A549 (cell line): ENCODE measurements at regions not wholly inside any gene's neighbourhood (a gene's known extent, or its start where the extent isn't known, plus 50 kb on each side); places are given as distances from the start of the nearest gene placed in this dataset.

Experiments used
- ATAC-seq, 2 experiments: fragments of 200-7000 bp in 1 of 2; fragments of >200 bp in 1 of 2; cut with Nextera tagmentation in 1 of 2; cut with Tn5 transposase in 1 of 2; 3 replicates each; pipeline versions ENCODE4 v1.8.0 to v1.9.1; 2018 to 2020; ENCODE audit warnings: mild to moderate bottlenecking in 1 of 2, moderate library complexity in 1 of 2
- CTCF ChIA-PET: fragments of 300-600 bp; sonication (Branson Sonifier 250); formaldehyde crosslinking; extraction: SDS; loops from one replicate; lab custom pipeline; 2021; ENCODE audit warnings: antibody characterized with exemption, inconsistent platforms; lab: Yijun Ruan, JAX
- POLR2A ChIA-PET: fragments of 350-600 bp; formaldehyde crosslinking; extraction: SDS; loops from one replicate; lab custom pipeline; 2021; ENCODE audit warnings: antibody characterized with exemption, inconsistent platforms; lab: Yijun Ruan, JAX
- DNase-seq, 2 experiments: peaks; one replicate each; pipeline versions ENCODE4 v3.0.0 to v3.0.0-alpha.2; 2011 to 2016; ENCODE audit warnings: low read depth in 1 of 2, low spot score in 1 of 2
- FAIRE-seq: peaks from 2 replicates; lab custom pipeline; 2011; peaks lifted over from hg19 to GRCh38; lab: Jason Lieb, UNC
- H3K27ac ChIP-seq, 2 experiments: fragments of >200 bp; sonication (Bioruptor Twin); formaldehyde crosslinking; 3 replicates each; pipeline ENCODE4 v1.5.1; 2016 to 2017
- H3K4me1 ChIP-seq: fragments of >200 bp; sonication (Bioruptor Twin); formaldehyde crosslinking; 3 replicates; pipeline ENCODE4 v1.6.1; 2016
- H3K4me2 ChIP-seq: fragments of >200 bp; sonication (Bioruptor Twin); formaldehyde crosslinking; 3 replicates; pipeline ENCODE4 v1.6.1; 2016
- H3K4me3 ChIP-seq: fragments of >200 bp; sonication (Bioruptor Twin); formaldehyde crosslinking; 3 replicates; pipeline ENCODE4 v1.5.1; 2016
- H3K9me3 ChIP-seq: fragments of >200 bp; sonication (Bioruptor Twin); formaldehyde crosslinking; 3 replicates; pipeline ENCODE4 v1.6.1; 2016
- EHMT2 ChIP-seq: fragments of 200-600 bp; sonication (generic); IDR thresholded peaks from 2 replicates; pipeline ENCODE4 v1.6.1; 2016; ENCODE audit warnings: antibody characterized with exemption, low read depth, mild to moderate bottlenecking, moderate library complexity
- ELK1 ChIP-seq: fragments of 150-350 bp; IDR thresholded peaks from 2 replicates; pipeline ENCODE4 v1.6.1; 2014; ENCODE audit warnings: low read depth, mild to moderate bottlenecking, low read length
- ESRRA ChIP-seq: fragments of 150-350 bp; IDR thresholded peaks from 2 replicates; pipeline ENCODE4 v1.6.1; 2014; ENCODE audit warnings: mild to moderate bottlenecking, low read length, borderline replicate concordance
- FOXS1 ChIP-seq: fragments of 250-450 bp; sonication (Bioruptor Pico); IDR thresholded peaks from 2 replicates; pipeline ENCODE4 v1.5.0; 2020; ENCODE audit warnings: mild to moderate bottlenecking, moderate library complexity
- GATA3 ChIP-seq: IDR thresholded peaks from 2 replicates; pipeline ENCODE4 v1.6.1; 2012; ENCODE audit warnings: borderline replicate concordance
- HDAC2 ChIP-seq: fragments of 200-600 bp; sonication (generic); IDR thresholded peaks from 2 replicates; pipeline ENCODE4 v1.6.1; 2016
- HOXA7 ChIP-seq: fragments of 250-450 bp; sonication (Bioruptor Pico); IDR thresholded peaks from 2 replicates; pipeline ENCODE4 v1.5.0; 2020; ENCODE audit warnings: mild to moderate bottlenecking, moderate library complexity
- HOXB5 ChIP-seq: fragments of 250-450 bp; sonication (Bioruptor Pico); IDR thresholded peaks from 2 replicates; pipeline ENCODE4 v1.5.0; 2020; ENCODE audit warnings: mild to moderate bottlenecking, moderate library complexity
- JUN ChIP-seq, 2 experiments: fragments of >200 bp; sonication (Bioruptor Twin); formaldehyde crosslinking; IDR thresholded peaks; 2 replicates in 1 of 2; 3 replicates in 1 of 2; pipeline ENCODE4 v1.6.1; 2016 to 2017
- KDM1A ChIP-seq: fragments of 200-600 bp; sonication (generic); IDR thresholded peaks from 2 replicates; pipeline ENCODE4 v1.6.1; 2016; ENCODE audit warnings: low read depth, mild to moderate bottlenecking
- KDM5A ChIP-seq: fragments of 200-600 bp; sonication (generic); IDR thresholded peaks from 2 replicates; pipeline ENCODE4 v1.6.1; 2016; ENCODE audit warnings: antibody characterized with exemption, mild to moderate bottlenecking
- MAX ChIP-seq: IDR thresholded peaks from 2 replicates; pipeline ENCODE4 v1.6.1; 2012
- NFE2L2 ChIP-seq: fragments of 150-350 bp; conservative IDR thresholded peaks from 2 replicates; pipeline ENCODE4 v1.6.1; 2014; ENCODE audit warnings: low read length
- NR3C1 ChIP-seq: fragments of >200 bp; sonication (Bioruptor Twin); formaldehyde crosslinking; IDR thresholded peaks from 3 replicates; pipeline ENCODE4 v1.6.1; 2017
- POLR2A ChIP-seq: IDR thresholded peaks from 2 replicates; pipeline ENCODE4 v1.6.1; 2012; ENCODE audit warnings: mild to moderate bottlenecking, low read length
- POLR2AphosphoS2 ChIP-seq: conservative IDR thresholded peaks from 2 replicates; pipeline ENCODE4 v1.6.1; 2012; ENCODE audit warnings: low read length, improper control_type of control experiment, inconsistent platforms
- RCOR1 ChIP-seq: fragments of 150-350 bp; IDR thresholded peaks from 2 replicates; pipeline ENCODE4 v1.6.1; 2014; ENCODE audit warnings: antibody characterized with exemption, low read length, low read depth
- REST ChIP-seq: fragments of 200-600 bp; sonication (generic); IDR thresholded peaks from 2 replicates; pipeline ENCODE4 v1.6.1; 2016; ENCODE audit warnings: antibody characterized with exemption, mild to moderate bottlenecking, moderate library complexity
- RFX5 ChIP-seq: fragments of 450-650 bp; IDR thresholded peaks from 2 replicates; pipeline ENCODE4 v1.7.1; 2014; ENCODE audit warnings: antibody characterized with exemption, mild to moderate bottlenecking, moderate library complexity
- SMC3 ChIP-seq: fragments of >200 bp; sonication (Bioruptor Twin); formaldehyde crosslinking; IDR thresholded peaks from 3 replicates; pipeline ENCODE4 v1.6.1; 2018; ENCODE audit warnings: inconsistent platforms
- SREBF2 ChIP-seq: fragments of 450-650 bp; IDR thresholded peaks from 2 replicates; pipeline ENCODE4 v1.6.1; 2014; ENCODE audit warnings: mild to moderate bottlenecking, moderate library complexity
- TFCP2L1 ChIP-seq: fragments of 250-450 bp; sonication (Bioruptor Pico); IDR thresholded peaks from 2 replicates; pipeline ENCODE4 v1.5.0; 2021; ENCODE audit warnings: mild to moderate bottlenecking
- ZSCAN20 ChIP-seq: fragments of 250-450 bp; sonication (Bioruptor Pico); IDR thresholded peaks from 2 replicates; pipeline ENCODE4 v1.8.0; 2022; ENCODE audit warnings: mild to moderate bottlenecking, moderate library complexity
- WGBS: methylation state at CpG from one replicate; pipeline ENCODE4 v1.1.6; 2017; ENCODE audit errors: missing lambda C conversion rate; 5-methylcytosine and 5-hydroxymethylcytosine counted together
- TF ChIP-seq, protein P1 (sequence below): fragments of >200 bp; sonication (Bioruptor Twin); formaldehyde crosslinking; IDR thresholded peaks from 2 replicates; pipeline ENCODE4 v1.6.1; 2016

GRCh38 chr12:81835783-81836182 lies 76.6 kb upstream of the PPFIA2 start:
- Histone ChIP-seq H3K9me3 (no peaks in the 10 kb centered on the region), H3K4me2 (no peak overlapping the region), H3K4me1 (no peaks in the 10 kb centered on the region), H3K4me3 (no peak overlapping the region), H3K27ac (no peak overlapping the region)
- ATAC-seq, result no peak
- no peak for FAIRE-seq
- CTCF ChIA-PET, result no interaction called here
- no peak for DNase-seq
- TF ChIP-seq POLR2AphosphoS2 (no peak), MAX (no peak), HDAC2 (no peak)
- TF ChIP-seq, all 56 proteins: peak for 0
- POLR2A ChIA-PET, result no interaction called here
- 0% methylated on average over 3 of the region's 3 CpGs for WGBS

- H3K4me2 ChIP-seq, result no peak overlapping the region
- no peak for TF ChIP-seq SREBF2
- no peak for TF ChIP-seq HOXB5 (CRISPR knock-in tag)
- no peak for TF ChIP-seq RFX5
- no peak for TF ChIP-seq FOXS1 (CRISPR knock-in tag)
- TF ChIP-seq MAX, result no peak
- TF ChIP-seq JUN (IDR thresholded peaks at IDR 0.05), result no peak
- TF ChIP-seq TFCP2L1, result no peak
- TF ChIP-seq HOXA7 (CRISPR knock-in tag), result no peak
- TF ChIP-seq KDM5A, result no peak
- TF ChIP-seq ELK1, result no peak
- TF ChIP-seq, all 56 proteins: peak for 0
- ChIA-PET CTCF (no interaction called here), POLR2A (no interaction called here)
- H3K4me1 ChIP-seq, result no peaks in the 10 kb centered on the region
- FAIRE-seq, result no peak
- H3K9me3 ChIP-seq, result no peaks in the 10 kb centered on the region
- H3K4me3 ChIP-seq, result no peak overlapping the region
- no peak overlapping the region for H3K27ac ChIP-seq
- no peak for ATAC-seq
- DNase-seq, result no peak
Measured at GRCh38 chr12:81819991-81820633, 61.0 kb upstream of the PPFIA2 start.

- no peak for TF ChIP-seq NFE2L2
- no peak for TF ChIP-seq ZSCAN20
- TF ChIP-seq RCOR1, result no peak
- no peak for TF ChIP-seq EHMT2
- TF ChIP-seq POLR2A, result no peak
- no peak for TF ChIP-seq SMC3
- no peak for TF ChIP-seq ELK1
- no peak for TF ChIP-seq REST
- TF ChIP-seq, protein P1, sequence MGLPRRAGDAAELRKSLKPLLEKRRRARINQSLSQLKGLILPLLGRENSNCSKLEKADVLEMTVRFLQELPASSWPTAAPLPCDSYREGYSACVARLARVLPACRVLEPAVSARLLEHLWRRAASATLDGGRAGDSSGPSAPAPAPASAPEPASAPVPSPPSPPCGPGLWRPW, result no peak
- no peak for TF ChIP-seq TFCP2L1
- no peak for TF ChIP-seq NR3C1
- no peak for TF ChIP-seq HOXA7 (CRISPR knock-in tag)
- TF ChIP-seq GATA3, result no peak
- TF ChIP-seq JUN (IDR thresholded peaks at IDR 0.05), result no peak
- no peak for TF ChIP-seq KDM1A
- TF ChIP-seq HOXB5 (CRISPR knock-in tag), result no peak
- TF ChIP-seq FOXS1 (CRISPR knock-in tag), result no peak
- no peak for TF ChIP-seq ESRRA
- TF ChIP-seq, all 56 proteins: peak for 0
- H3K9me3 ChIP-seq, result 0 out of 3 replicates have a peak, but pooled peaks cover 2% of the 10 kb centered on the region
- CTCF ChIA-PET, result no interaction called here
- ATAC-seq (no peak), FAIRE-seq (no peak), DNase-seq (no peak)
- H3K4me1 ChIP-seq, result no peaks in the 10 kb centered on the region
- H3K4me2 ChIP-seq, result no peak overlapping the region
- POLR2A ChIA-PET, result no interaction called here
- H3K4me3 ChIP-seq, result no peak overlapping the region
- WGBS, result 0% methylated on average over 2 of the region's 2 CpGs
- H3K27ac ChIP-seq, result no peak overlapping the region
Measured at GRCh38 chr12:81815611-81816010, 56.5 kb upstream of the PPFIA2 start.
